ENCODE measurements at regions not wholly inside any gene's neighbourhood (a gene's known extent, or its start where the extent isn't known, plus 50 kb on each side); places are given as distances from the start of the nearest gene placed in this dataset.
"Not testable (repeated sequence)": the region's sequence is repeated elsewhere in the genome, so short reads cannot be mapped to it uniquely, and the experiment has no call there.

GRCh38 chr5:106660681-106661080, 1010.1 kb downstream of the EFNA5 start:
- no peak for TF ChIP-seq JUND (IDR thresholded peaks at IDR 0.05; ENCODE audit: low read depth)
- in situ Hi-C loops (cut with HindIII; ENCODE audit: low pct_unique_long_range_greater_than_20kb, low sequenced_read_pairs) = no loop called here
- DNase-seq (ENCODE audit: low read depth in 1 of 2, low spot score in 1 of 2) = no peak

- no peak for TF ChIP-seq JUND (IDR thresholded peaks at IDR 0.05; ENCODE audit: low read depth)
- peak in 1 of 2 experiments; percentile 31 for DNase-seq (ENCODE audit: low read depth in 1 of 2, low spot score in 1 of 2)
- in situ Hi-C loops (cut with HindIII; ENCODE audit: low pct_unique_long_range_greater_than_20kb, low sequenced_read_pairs) = no loop called here
Measured at GRCh38 chr5:106658150-106658549, 1012.6 kb downstream of the EFNA5 start.

- no peak for TF ChIP-seq JUND (IDR thresholded peaks at IDR 0.05; ENCODE audit: low read depth)
- no peak for DNase-seq (ENCODE audit: low read depth in 1 of 2, low spot score in 1 of 2)
- in situ Hi-C loops (cut with HindIII; ENCODE audit: low pct_unique_long_range_greater_than_20kb, low sequenced_read_pairs) = no loop called here
Measured at GRCh38 chr5:106656821-106657220, 1013.9 kb downstream of the EFNA5 start.

GRCh38 chr5:106649031-106649430, 1021.7 kb downstream of the EFNA5 start:
- DNase-seq (ENCODE audit: low read depth in 1 of 2, low spot score in 1 of 2) = no peak
- TF ChIP-seq JUND (IDR thresholded peaks at IDR 0.05; ENCODE audit: low read depth) = no peak
- in situ Hi-C loops (cut with HindIII; ENCODE audit: low pct_unique_long_range_greater_than_20kb, low sequenced_read_pairs) = no loop called here

GRCh38 chr5:106648401-106648800, 1022.3 kb downstream of the EFNA5 start:
- in situ Hi-C loops (cut with HindIII; ENCODE audit: low pct_unique_long_range_greater_than_20kb, low sequenced_read_pairs) = no loop called here
- TF ChIP-seq JUND (IDR thresholded peaks at IDR 0.05; ENCODE audit: low read depth) = no peak
- DNase-seq (ENCODE audit: low read depth in 1 of 2, low spot score in 1 of 2) = no peak

GRCh38 chr5:106646106-106646505, 1024.6 kb downstream of the EFNA5 start:
- no peak for TF ChIP-seq JUND (IDR thresholded peaks at IDR 0.05; ENCODE audit: low read depth)
- in situ Hi-C loops (cut with HindIII; ENCODE audit: low pct_unique_long_range_greater_than_20kb, low sequenced_read_pairs) = no loop called here
- DNase-seq (ENCODE audit: low read depth in 1 of 2, low spot score in 1 of 2) = no peak

- no peak for TF ChIP-seq JUND (IDR thresholded peaks at IDR 0.05; ENCODE audit: low read depth)
- no peak for DNase-seq (ENCODE audit: low read depth in 1 of 2, low spot score in 1 of 2)
- in situ Hi-C loops (cut with HindIII; ENCODE audit: low pct_unique_long_range_greater_than_20kb, low sequenced_read_pairs) = no loop called here
Measured at GRCh38 chr5:106640511-106640910, 1030.2 kb downstream of the EFNA5 start.

GRCh38 chr5:106639488-106639887, 1031.2 kb downstream of the EFNA5 start:
- no peak for DNase-seq (ENCODE audit: low read depth in 1 of 2, low spot score in 1 of 2)
- in situ Hi-C loops (cut with HindIII; ENCODE audit: low pct_unique_long_range_greater_than_20kb, low sequenced_read_pairs) = no loop called here
- no peak for TF ChIP-seq JUND (IDR thresholded peaks at IDR 0.05; ENCODE audit: low read depth)

- no peak for TF ChIP-seq JUND (IDR thresholded peaks at IDR 0.05; ENCODE audit: low read depth)
- no peak for DNase-seq (ENCODE audit: low read depth in 1 of 2, low spot score in 1 of 2)
- in situ Hi-C loops (cut with HindIII; ENCODE audit: low pct_unique_long_range_greater_than_20kb, low sequenced_read_pairs) = no loop called here
Measured at GRCh38 chr5:106637275-106637674, 1033.5 kb downstream of the EFNA5 start.

GRCh38 chr5:106634375-106634774, 1036.4 kb downstream of the EFNA5 start:
- in situ Hi-C loops (cut with HindIII; ENCODE audit: low pct_unique_long_range_greater_than_20kb, low sequenced_read_pairs) = no loop called here
- TF ChIP-seq JUND (IDR thresholded peaks at IDR 0.05; ENCODE audit: low read depth) = no peak
- no peak for DNase-seq (ENCODE audit: low read depth in 1 of 2, low spot score in 1 of 2)

- DNase-seq (ENCODE audit: low read depth in 1 of 2, low spot score in 1 of 2) = no peak
- in situ Hi-C loops (cut with HindIII; ENCODE audit: low pct_unique_long_range_greater_than_20kb, low sequenced_read_pairs) = no loop called here
- TF ChIP-seq JUND (IDR thresholded peaks at IDR 0.05; ENCODE audit: low read depth) = no peak
Measured at GRCh38 chr5:106633825-106634224, 1036.9 kb downstream of the EFNA5 start.

- in situ Hi-C loops (cut with HindIII; ENCODE audit: low pct_unique_long_range_greater_than_20kb, low sequenced_read_pairs); DNase-seq (ENCODE audit: low read depth in 1 of 2, low spot score in 1 of 2): not testable (repeated sequence)
Measured at GRCh38 chr5:106628456-106628855, 1042.3 kb downstream of the EFNA5 start.

GRCh38 chr5:106610041-106610440, 1060.7 kb downstream of the EFNA5 start:
- in situ Hi-C loops (cut with HindIII; ENCODE audit: low pct_unique_long_range_greater_than_20kb, low sequenced_read_pairs) = no loop called here
- no peak for DNase-seq (ENCODE audit: low read depth in 1 of 2, low spot score in 1 of 2)
- no peak for TF ChIP-seq JUND (IDR thresholded peaks at IDR 0.05; ENCODE audit: low read depth)

- TF ChIP-seq JUND (IDR thresholded peaks at IDR 0.05; ENCODE audit: low read depth) = no peak
- peak in 1 of 2 experiments; percentile 71 for DNase-seq (ENCODE audit: low read depth in 1 of 2, low spot score in 1 of 2)
- in situ Hi-C loops (cut with HindIII; ENCODE audit: low pct_unique_long_range_greater_than_20kb, low sequenced_read_pairs) = no loop called here
Measured at GRCh38 chr5:106601620-106602019, 1069.1 kb downstream of the EFNA5 start.
